Liver (tissue), 3 donors: ENCODE measurements at regions not wholly inside any gene's neighbourhood (a gene's known extent, or its start where the extent isn't known, plus 50 kb on each side); places are given as distances from the start of the nearest gene placed in this dataset.

Source experiments
- JUND ChIP-seq, 2 donors: IDR thresholded peaks; 2 replicates each; pipeline ENCODE4 v1.6.1; 2016; ENCODE audit warnings: antibody characterized with exemption in 2 of 2
- RXRA ChIP-seq, 2 donors: IDR thresholded peaks; 2 replicates each; pipeline ENCODE4 v1.6.1; 2017 to 2018; ENCODE audit warnings: antibody characterized with exemption in 2 of 2, mild to moderate bottlenecking in 1 of 2
- TAF1 ChIP-seq: conservative IDR thresholded peaks from 2 replicates; pipeline ENCODE4 v1.6.1; 2016; ENCODE audit warnings: antibody characterized with exemption, mild to moderate bottlenecking
- YY1 ChIP-seq: IDR thresholded peaks from 2 replicates; pipeline ENCODE4 v1.6.1; 2016; ENCODE audit warnings: antibody characterized with exemption, mild to moderate bottlenecking
- TF ChIP-seq, protein P1 (sequence below): fragments of 150-350 bp; IDR thresholded peaks from 2 replicates; pipeline ENCODE4 v1.5.1; 2017; ENCODE audit warnings: improper control_type of control experiment, low read depth, low read length; ENCODE audit not compliant: missing input control
- donor health status: healthy.
- donor health status: healthy.

DNA sequence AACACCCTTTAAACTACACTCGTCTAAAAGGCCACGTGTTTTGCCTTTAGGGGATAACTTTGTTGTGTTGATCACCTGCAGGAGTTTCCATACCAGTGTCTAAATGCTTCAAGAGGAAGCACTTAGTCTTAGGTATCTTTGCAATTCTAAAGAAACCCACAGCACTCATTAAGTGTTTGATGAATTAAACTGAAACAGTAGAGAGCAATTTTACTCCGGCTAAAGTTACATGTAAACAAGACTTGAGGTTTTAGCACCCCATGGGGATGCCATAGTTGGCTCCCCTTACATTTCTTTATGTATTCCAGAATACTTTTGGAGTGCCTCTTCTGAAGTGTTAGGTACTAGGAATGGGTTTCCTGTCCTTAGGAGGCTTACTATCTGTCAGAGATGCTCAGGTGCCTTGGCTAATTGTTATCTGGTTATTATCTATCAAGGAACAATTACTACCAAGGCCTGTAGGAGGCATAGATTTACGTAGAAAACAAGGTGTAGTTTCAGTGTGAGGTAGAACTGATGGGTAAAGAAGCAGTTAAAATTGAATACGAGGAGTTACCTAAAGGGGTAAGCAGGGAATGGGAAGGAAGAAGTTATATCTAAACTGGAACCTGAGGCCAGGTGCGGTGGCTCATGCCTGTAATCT lies 176.8 kb upstream of the SAMSN1 start:
- TF ChIP-seq, protein P1, sequence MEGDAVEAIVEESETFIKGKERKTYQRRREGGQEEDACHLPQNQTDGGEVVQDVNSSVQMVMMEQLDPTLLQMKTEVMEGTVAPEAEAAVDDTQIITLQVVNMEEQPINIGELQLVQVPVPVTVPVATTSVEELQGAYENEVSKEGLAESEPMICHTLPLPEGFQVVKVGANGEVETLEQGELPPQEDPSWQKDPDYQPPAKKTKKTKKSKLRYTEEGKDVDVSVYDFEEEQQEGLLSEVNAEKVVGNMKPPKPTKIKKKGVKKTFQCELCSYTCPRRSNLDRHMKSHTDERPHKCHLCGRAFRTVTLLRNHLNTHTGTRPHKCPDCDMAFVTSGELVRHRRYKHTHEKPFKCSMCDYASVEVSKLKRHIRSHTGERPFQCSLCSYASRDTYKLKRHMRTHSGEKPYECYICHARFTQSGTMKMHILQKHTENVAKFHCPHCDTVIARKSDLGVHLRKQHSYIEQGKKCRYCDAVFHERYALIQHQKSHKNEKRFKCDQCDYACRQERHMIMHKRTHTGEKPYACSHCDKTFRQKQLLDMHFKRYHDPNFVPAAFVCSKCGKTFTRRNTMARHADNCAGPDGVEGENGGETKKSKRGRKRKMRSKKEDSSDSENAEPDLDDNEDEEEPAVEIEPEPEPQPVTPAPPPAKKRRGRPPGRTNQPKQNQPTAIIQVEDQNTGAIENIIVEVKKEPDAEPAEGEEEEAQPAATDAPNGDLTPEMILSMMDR = no peak
- TF ChIP-seq RXRA (IDR thresholded peaks at IDR 0.05) (no peak), YY1 (no peak), JUND (IDR thresholded peaks at IDR 0.05) (no peak), TAF1 (no peak)
